ENCODE measurements at regions not wholly inside any gene's neighbourhood (a gene's known extent, or its start where the extent isn't known, plus 50 kb on each side); places are given as distances from the start of the nearest gene placed in this dataset.

DNA sequence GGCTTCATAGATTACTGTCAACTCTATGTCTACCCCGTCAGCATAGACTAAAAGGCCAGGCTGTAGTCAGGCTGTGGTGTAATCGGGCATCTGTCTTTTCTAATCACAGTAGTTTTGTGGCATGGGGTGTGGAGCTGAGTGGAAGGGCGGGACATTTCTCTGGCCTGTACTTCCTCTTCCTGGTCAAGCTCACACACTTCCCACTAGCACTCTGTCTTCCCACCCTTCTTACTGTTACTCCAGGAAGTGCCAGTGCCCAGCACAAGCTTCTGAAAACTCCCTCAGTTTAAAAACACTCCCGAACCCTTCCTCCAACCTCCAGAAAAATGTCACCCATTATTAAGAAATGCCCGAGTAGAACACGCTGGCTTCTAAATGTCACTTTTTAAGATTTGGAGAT is 229.8 kb downstream of the KLF5 start:
- TF ChIP-seq, protein P1, sequence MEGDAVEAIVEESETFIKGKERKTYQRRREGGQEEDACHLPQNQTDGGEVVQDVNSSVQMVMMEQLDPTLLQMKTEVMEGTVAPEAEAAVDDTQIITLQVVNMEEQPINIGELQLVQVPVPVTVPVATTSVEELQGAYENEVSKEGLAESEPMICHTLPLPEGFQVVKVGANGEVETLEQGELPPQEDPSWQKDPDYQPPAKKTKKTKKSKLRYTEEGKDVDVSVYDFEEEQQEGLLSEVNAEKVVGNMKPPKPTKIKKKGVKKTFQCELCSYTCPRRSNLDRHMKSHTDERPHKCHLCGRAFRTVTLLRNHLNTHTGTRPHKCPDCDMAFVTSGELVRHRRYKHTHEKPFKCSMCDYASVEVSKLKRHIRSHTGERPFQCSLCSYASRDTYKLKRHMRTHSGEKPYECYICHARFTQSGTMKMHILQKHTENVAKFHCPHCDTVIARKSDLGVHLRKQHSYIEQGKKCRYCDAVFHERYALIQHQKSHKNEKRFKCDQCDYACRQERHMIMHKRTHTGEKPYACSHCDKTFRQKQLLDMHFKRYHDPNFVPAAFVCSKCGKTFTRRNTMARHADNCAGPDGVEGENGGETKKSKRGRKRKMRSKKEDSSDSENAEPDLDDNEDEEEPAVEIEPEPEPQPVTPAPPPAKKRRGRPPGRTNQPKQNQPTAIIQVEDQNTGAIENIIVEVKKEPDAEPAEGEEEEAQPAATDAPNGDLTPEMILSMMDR (IDR thresholded peaks at IDR 0.05), result no peak

DNA sequence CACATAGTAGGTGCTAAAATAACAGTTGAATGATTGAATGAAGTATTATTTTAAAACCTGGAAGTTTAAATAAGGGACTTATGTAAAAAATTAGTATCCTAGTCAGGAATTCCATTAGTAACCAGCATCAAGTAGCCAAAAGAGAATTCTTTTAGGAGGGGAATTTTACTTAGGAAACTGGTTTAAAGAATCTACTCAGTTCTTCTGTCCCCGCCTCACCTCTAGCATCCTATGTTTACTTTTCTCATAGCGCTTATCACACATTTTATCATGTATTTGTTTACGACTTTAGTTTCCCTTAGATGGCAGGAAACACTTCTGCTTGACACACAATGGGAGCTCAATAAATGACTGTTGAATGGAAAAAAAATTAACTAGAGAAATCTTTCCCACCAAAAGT is 229.0 kb downstream of the KLF5 start:
- TF ChIP-seq, protein P1 (IDR thresholded peaks at IDR 0.05), result no peak

DNA sequence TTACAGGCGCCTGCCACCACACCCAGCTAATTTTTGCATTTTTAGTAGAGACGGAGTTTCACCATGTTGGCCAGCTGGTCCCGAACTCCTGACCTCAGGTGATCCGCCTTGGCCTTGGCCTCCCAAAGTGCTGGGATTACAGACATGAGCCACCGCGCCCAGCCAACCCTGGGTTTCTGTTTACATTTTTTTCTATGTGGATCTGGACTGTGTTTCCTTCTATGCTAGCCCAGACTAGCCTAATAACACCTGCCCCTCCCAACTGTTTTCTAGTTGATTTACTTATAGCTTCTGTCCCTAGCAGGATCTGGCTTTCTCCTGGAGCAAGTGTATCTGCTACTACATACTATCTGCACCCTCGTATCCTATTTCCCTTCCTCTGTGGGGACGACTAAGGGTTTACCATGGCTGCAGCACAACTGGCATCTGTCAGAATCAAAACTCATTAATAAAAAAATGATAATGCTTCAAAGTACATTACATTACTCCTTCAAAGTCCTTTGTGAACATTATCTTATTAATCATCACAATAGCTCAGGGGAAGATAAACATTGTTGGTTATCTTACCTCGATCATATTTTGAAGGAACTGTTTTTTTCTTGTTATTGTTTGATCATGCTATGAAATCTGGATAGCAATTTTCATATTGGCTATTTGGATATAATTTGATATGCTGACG is 228.3 kb downstream of the KLF5 start:
- TF ChIP-seq, protein P1 (IDR thresholded peaks at IDR 0.05), result no peak

DNA sequence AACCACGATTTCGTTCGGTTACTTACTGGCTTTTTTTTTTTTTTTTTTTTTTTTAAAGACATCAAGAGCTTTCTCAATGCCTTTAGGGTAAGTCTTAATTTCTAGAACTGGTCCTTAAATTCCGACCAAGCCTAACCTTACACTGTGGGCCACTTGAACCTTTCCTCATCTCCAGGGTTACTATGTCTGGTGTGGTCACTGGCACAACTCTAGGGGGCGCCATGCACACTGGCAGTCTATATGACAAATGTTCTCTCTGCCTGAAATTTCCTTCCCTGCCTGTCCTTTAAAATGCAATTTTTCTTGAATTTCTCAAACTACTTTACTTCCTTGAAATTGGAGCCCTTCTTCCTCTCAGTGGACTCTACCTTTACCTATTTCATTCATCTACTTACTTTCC is 227.4 kb downstream of the KLF5 start:
- TF ChIP-seq, protein P1 (IDR thresholded peaks at IDR 0.05), result no peak

DNA sequence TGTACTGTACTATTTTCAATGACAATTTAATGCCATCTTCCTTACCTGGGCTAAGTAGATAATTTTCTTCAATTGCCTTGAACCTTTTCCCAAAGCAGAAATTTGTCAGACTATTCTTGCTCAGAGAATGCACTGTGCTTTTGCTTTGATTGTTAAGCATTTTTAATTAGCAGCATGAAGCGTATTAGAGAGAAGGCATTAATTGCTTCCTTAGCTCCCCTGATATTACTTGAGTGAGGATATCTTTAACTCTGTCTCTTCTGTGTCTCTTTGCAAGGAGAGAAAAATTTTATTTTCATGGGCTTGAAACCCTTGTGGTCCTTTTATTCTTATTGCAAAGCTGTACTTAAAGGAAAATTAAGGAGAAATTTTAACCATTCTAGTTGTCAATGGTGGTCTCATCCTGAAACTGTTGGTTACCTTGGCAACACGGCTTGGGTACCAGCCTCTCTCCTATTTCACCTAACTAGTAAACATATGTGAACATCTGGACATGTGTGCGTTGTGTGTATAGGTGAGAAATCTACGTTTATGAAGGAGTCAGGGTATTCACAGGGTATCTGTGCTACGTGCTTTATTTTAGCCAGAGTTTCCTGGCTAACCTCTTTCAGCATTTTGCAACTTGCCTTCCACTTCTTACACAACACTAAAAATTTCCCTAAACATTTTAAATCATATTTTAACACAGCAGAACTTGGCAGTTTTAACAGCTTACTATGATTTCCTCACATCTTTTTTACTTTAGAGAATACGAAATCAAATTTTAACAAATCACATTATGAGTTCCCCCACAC is 225.5 kb downstream of the KLF5 start:
- TF ChIP-seq, protein P1 (IDR thresholded peaks at IDR 0.05), result no peak

DNA sequence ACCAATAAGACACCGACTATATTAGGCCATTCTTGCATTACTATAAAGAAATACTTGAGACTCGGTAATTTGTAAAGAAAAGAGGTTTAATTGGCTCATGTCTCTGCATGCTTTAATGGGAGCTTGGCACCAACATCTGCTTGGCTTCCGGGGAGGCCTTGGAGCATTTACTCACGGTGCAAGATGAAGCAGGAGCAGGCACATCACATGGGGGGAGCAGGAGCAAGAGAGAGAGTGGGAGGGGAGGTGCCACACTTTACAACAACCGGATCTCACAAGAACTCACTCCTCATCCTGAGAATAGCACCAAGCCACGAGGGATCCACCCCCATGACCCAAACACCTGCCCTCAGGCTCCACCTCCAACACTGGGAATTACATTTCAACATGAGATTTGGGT is 224.8 kb downstream of the KLF5 start:
- TF ChIP-seq, protein P1 (IDR thresholded peaks at IDR 0.05), result no peak

DNA sequence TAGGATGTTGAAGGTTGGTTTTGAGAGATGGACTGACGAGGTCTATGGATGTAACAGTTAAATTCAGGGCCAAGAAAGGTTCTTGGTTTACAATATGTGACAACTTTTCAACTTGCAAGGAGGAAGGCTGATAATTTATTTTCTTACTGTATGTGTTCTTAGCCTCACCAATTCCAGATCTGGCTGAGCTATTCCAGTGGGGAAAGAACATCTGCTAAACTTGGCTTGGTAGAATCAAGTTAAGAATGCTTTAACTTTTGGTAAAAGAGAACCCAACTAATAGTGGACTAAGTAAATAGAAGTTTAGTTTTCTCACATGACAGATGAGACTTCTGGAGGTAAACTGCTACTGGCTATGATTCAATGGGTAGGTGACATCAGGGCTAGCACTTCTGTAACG is 222.9 kb downstream of the KLF5 start:
- TF ChIP-seq, protein P1 (IDR thresholded peaks at IDR 0.05), result no peak

Data from LNCAP (cell line).